ENCODE measurements at regions not wholly inside any gene's neighbourhood (a gene's known extent, or its start where the extent isn't known, plus 50 kb on each side); places are given as distances from the start of the nearest gene placed in this dataset.

DNA sequence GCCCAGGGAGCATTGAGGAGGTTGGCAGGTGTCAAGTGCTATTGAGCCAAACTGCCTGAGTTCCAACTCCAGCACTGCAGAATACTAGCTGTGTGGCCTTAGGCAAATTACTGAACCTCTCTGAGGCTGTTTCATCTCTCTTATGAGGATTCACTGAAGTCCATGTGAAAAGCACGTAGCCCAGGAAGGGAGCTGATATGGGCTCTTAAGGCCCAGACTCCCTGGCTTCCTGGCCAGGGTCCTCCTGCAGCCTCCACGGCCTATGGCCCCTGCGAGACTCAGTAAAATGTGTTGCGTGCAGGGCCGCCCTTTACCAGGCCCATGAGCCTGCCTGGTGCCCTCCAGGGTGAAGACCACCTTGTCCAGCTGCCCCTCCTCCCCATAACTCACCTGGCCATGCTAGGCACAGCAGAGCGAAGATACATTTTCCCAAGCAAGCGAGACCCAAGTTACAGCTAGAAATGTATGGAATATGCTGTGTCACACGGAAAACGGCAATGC, 133.7 kb upstream of the TNRC6C start:
- peaks cover 4% of the 10 kb centered on the region for H3K4me1 ChIP-seq (ENCODE audit: insufficient read depth, low read length)
- no peaks in the 10 kb centered on the region for H3K27me3 ChIP-seq (ENCODE audit: insufficient read depth, low read length)
- no peak overlapping the region for H3K4me3 ChIP-seq (ENCODE audit: low read length)
- H3K9me3 ChIP-seq (ENCODE audit: low read length) = no peaks in the 10 kb centered on the region
- no peaks in the 10 kb centered on the region for H3K36me3 ChIP-seq (ENCODE audit: insufficient read depth, low read length)
- no peak overlapping the region for H2AFZ ChIP-seq (ENCODE audit: low read depth, low read length)

DNA sequence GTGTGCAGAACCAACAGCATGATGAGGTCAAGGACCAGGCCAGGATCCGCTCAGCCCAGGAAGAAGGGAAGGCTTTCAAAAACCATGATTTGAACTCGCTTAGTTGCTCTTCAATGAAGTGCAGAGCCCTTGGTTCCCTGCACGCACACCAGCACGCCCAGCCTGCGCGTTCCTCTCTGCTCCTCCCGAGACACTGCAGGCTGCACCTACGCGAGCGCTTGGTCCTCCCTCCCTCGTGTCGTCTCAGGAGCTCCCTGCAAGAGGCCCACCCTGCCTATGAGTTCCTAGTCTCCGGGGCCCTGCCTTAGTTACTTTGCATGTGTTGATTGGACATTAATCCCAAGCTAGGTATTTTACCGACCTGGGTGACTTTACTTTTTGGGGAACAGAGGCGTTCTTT, 132.9 kb upstream of the TNRC6C start:
- Histone ChIP-seq H2AFZ (ENCODE audit: low read depth, low read length) (no peak overlapping the region), H3K4me1 (ENCODE audit: insufficient read depth, low read length) (peaks cover 8% of the 10 kb centered on the region), H3K9me3 (ENCODE audit: low read length) (no peaks in the 10 kb centered on the region), H3K36me3 (ENCODE audit: insufficient read depth, low read length) (no peaks in the 10 kb centered on the region), H3K27me3 (ENCODE audit: insufficient read depth, low read length) (no peaks in the 10 kb centered on the region), H3K4me3 (ENCODE audit: low read length) (no peak overlapping the region)

DNA sequence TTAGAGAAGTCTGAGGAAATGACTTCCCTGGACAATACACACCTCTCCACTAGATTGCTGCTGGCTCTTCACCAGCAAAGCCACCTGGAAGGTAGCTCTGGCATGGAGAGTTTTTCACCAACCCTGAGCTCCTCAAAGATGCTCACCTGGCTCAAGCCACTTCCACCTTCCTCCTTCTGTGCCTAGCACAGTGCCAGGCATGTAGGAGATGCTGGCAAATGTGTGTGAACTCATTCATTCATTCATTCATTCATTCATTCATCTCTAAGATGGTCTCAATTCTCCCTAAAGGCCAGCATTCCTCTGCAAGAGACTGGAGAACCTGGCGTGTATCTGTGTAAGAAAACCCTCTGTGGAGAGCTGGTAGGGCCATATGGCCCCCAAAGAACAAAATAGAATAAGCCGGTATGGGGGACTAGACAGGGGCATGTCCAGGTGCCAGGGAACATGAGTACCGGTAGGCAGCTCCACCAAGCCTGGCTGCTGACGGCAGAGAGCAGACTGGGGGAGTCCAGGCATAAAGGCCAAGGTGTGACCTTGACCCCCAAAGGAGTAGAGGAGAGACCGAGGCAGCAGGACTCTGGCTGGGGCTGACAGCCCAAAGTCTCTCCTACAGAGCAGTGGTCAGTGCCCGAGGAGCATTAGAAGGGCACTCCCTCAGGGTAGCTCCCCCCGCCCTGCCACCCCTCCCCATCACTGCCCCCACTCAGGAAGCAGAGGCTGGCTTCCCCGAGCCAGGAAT, 132.2 kb upstream of the TNRC6C start:
- Histone ChIP-seq H3K4me1 (ENCODE audit: insufficient read depth, low read length) (peaks cover 14% of the 10 kb centered on the region), H2AFZ (ENCODE audit: low read depth, low read length) (no peak overlapping the region), H3K27me3 (ENCODE audit: insufficient read depth, low read length) (no peaks in the 10 kb centered on the region), H3K4me3 (ENCODE audit: low read length) (no peak overlapping the region), H3K36me3 (ENCODE audit: insufficient read depth, low read length) (no peaks in the 10 kb centered on the region), H3K9me3 (ENCODE audit: low read length) (no peaks in the 10 kb centered on the region)

DNA sequence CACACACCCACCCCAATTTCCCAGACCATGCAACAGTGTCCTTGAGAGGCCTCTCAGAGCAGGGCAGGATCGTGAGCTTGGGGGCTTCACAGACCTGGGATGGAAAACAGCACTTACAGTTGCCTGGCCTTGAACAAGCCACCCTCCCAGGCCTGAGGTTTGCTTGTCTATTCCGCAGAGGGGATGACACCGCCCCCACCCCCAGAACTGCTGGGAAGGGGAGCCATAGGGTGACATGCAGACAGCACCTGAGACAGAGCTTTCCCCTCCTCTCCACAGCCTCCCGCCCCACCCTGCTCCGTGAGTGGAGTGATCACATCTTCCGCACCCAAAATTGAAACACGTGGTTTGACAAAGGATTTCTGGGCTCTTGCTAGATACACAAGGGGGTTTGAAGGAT, 131.5 kb upstream of the TNRC6C start:
- no peak overlapping the region for H2AFZ ChIP-seq (ENCODE audit: low read depth, low read length)
- no peaks in the 10 kb centered on the region for H3K9me3 ChIP-seq (ENCODE audit: low read length)
- no peak overlapping the region for H3K4me3 ChIP-seq (ENCODE audit: low read length)
- no peaks in the 10 kb centered on the region for H3K27me3 ChIP-seq (ENCODE audit: insufficient read depth, low read length)
- no peaks in the 10 kb centered on the region for H3K36me3 ChIP-seq (ENCODE audit: insufficient read depth, low read length)
- H3K4me1 ChIP-seq (ENCODE audit: insufficient read depth, low read length) = peaks cover 20% of the 10 kb centered on the region

DNA sequence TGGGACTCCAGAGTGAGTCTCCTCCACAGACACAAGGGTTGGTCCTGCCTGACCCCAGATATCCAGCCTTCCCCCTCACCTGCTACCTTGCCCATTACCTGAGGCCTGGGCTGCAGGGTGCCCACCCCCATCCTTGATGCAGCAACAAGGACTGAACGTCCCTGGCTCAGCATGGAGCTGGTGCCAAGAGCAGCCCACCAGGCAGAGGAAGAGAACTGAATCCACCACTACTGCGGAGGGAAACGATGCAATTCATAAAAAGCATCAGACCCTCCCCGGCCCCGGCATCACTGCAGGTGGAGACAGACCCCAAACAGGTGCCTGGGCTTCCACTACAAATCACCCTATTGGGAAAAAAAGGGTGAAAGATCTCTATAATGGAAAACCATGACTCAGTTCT, 131.0 kb upstream of the TNRC6C start:
- Histone ChIP-seq H2AFZ (ENCODE audit: low read depth, low read length) (no peak overlapping the region), H3K36me3 (ENCODE audit: insufficient read depth, low read length) (no peaks in the 10 kb centered on the region), H3K27me3 (ENCODE audit: insufficient read depth, low read length) (no peaks in the 10 kb centered on the region), H3K9me3 (ENCODE audit: low read length) (no peaks in the 10 kb centered on the region), H3K4me1 (ENCODE audit: insufficient read depth, low read length) (peaks cover 20% of the 10 kb centered on the region), H3K4me3 (ENCODE audit: low read length) (no peak overlapping the region)

DNA sequence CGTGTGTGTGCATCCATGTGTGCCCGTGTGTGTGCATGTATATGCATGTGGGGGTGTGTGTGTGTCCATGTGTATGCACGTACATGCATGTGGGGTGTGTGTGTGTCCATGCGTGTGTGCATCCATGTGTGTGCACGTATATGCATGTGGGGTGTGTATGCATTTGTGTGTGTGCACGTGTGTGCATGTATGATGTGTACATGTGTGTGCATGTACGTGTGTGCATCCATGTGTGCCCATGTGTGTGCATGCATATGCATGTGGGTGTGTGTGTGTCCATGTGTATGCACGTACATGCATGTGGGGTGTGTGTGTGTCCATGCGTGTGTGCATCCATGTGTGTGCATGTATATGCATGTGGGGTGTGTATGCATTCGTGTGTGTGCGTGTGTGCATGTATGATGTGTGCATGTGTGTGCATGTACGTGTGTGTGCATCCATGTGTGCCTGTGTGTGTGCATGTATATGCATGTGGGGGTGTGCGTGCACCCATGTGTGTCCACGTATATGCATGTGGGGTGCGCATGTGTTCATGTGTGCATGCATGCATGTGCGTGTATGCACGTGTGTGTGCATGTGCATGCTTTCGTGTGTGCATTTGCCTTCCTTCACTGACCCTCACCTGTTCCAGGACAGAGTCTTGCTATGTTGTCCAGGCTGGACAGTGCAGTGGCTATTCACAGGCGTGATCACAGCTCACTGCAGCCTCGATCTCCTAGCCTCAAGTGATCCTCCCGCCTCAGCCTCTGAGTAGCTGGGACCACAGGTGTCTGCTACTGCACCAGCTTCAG, 129.6 kb upstream of the TNRC6C start:
- Histone ChIP-seq H3K9me3 (ENCODE audit: low read length) (no peaks in the 10 kb centered on the region), H3K27me3 (ENCODE audit: insufficient read depth, low read length) (no peaks in the 10 kb centered on the region), H3K4me1 (ENCODE audit: insufficient read depth, low read length) (peaks cover 20% of the 10 kb centered on the region), H2AFZ (ENCODE audit: low read depth, low read length) (no peak overlapping the region), H3K36me3 (ENCODE audit: insufficient read depth, low read length) (no peaks in the 10 kb centered on the region), H3K4me3 (ENCODE audit: low read length) (no peak overlapping the region)

DNA sequence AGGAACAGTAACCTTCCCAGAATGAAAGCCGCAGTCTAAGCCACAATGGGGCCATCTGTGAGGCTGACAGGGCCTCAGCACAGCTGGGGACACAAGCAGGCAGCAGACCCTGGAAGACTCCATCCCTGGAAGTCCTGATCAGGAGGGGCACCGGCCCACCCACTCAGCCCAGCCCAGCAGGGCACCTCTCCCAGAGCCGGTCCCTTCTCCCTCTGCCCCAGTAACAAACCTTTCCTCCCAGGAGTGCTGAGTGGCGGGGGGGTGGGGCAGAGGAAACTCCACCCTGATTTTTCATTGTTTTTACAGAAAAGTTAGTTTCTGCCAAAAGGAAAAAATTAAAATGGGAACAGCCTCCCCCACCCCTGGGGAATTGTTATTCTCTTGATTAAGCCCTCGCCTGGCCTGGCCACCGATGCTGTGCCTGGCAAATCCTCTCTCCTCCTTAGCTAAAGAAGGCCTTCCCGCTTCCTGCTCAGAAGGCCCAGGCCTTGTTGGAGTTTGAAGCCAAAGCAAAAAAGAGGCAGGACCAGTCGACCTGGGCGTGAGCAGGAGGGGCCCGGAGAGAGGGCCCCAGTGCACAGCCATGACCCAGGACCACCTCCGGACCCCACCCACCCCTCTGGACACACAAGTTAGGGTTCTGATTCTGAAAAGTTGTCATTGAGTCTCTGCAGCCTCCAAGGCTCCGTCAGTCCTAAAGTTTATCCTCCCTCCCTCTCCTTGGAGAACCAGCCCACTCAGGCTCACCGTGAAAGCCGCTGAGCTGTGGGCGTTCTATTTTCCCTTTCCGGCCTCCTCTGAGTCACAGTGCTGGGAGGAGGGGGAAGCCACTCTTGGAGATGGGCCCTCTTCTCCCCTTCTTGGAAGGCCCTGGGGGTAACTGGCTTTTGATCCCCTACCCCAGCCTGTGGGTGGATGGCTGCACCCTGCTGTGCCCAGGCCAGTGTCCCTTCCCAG, 128.4 kb upstream of the TNRC6C start:
- Histone ChIP-seq H3K4me3 (ENCODE audit: low read length) (no peak overlapping the region), H3K4me1 (ENCODE audit: insufficient read depth, low read length) (peaks cover 31% of the 10 kb centered on the region), H2AFZ (ENCODE audit: low read depth, low read length) (no peak overlapping the region), H3K9me3 (ENCODE audit: low read length) (no peaks in the 10 kb centered on the region), H3K27me3 (ENCODE audit: insufficient read depth, low read length) (no peaks in the 10 kb centered on the region), H3K36me3 (ENCODE audit: insufficient read depth, low read length) (no peaks in the 10 kb centered on the region)

DNA sequence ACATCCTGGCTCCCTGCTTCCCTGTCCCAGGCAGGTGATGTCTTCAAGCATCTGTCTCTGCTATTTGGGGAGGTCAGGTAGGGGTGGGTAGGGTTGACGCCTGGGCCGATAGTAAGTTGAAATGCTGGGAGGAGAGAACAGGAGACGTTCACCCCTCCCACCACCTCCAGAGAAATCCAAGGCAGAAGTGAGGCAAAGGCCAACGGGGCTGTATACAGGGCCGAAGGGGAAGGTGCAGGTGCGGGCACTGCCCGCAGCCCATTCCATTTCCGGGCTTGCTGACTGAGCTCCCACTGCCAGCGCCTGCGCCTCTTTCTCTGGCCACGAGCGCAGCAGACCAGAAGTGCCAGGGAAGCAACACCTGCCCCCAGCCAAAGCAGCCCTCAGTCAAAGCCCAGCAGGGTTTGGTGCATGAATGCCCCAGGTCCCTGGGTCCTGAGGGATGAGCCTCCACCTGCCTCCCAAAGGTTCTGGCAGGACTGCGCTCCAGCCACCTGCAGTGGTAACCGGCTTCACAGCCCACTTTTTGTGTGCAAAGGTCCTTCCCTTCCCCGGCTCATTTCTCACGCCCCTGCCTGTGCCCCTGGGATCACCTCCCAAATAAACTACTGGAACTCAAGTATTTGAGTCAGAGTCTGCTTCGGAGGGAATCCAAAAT, 127.6 kb upstream of the TNRC6C start:
- Histone ChIP-seq H2AFZ (ENCODE audit: low read depth, low read length) (no peak overlapping the region), H3K9me3 (ENCODE audit: low read length) (no peaks in the 10 kb centered on the region), H3K36me3 (ENCODE audit: insufficient read depth, low read length) (no peaks in the 10 kb centered on the region), H3K4me3 (ENCODE audit: low read length) (no peak overlapping the region), H3K27me3 (ENCODE audit: insufficient read depth, low read length) (no peaks in the 10 kb centered on the region), H3K4me1 (ENCODE audit: insufficient read depth, low read length) (peaks cover 34% of the 10 kb centered on the region)

DNA sequence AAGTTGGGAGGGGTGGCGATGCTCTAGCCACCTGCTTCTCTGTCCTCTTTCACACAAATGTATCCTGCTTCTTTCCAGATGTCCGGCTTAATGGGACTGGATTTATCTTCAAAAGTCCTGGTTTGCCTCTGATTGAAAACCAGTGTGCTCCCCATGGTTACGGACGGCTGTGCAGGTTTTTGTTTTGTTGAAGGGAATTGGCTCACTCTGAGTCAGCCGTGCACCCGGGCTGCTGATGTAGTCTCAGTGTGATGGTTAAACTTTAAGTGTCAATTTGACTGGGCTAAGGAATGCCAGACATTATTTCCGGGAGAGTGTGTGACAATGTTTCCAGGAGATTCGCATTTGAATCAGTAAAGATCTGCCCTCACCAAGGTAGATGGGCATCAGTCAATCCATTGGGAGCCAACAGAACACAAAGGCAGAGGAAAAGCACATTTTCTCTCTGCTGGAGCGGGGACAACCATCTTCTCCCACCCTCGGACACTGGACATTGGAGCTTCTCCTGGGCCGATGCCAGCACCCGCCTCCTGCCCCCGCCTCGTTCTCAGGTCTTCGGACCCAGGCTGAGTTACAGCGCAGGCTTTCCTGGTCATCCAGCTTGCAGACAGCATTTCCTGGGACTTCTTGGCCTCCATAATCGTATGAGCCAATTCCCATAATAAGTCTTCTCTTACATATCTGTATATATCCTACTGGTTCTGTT, 126.9 kb upstream of the TNRC6C start:
- Histone ChIP-seq H3K9me3 (ENCODE audit: low read length) (no peaks in the 10 kb centered on the region), H3K27me3 (ENCODE audit: insufficient read depth, low read length) (no peaks in the 10 kb centered on the region), H3K4me1 (ENCODE audit: insufficient read depth, low read length) (peaks cover 34% of the 10 kb centered on the region), H3K4me3 (ENCODE audit: low read length) (no peak overlapping the region), H3K36me3 (ENCODE audit: insufficient read depth, low read length) (no peaks in the 10 kb centered on the region), H2AFZ (ENCODE audit: low read depth, low read length) (no peak overlapping the region)

DNA sequence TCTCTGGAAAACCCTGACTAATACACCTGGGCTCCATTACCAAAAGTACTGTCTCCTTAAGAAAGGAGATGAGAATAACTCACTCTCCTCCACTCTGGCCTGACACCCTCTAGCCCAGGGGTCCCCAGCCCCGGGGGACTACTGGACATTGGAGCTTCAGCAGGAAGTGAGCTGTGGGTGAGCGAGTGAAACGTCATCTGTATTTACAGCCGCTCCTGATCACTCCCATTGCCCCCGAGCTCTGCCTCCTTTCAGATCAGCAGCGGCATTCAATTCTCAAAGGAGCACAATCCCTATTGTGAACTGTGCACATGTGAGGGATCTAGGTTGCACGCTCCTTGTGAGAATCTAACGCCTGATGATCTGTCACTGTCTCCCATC, 126.3 kb upstream of the TNRC6C start:
- Histone ChIP-seq H3K9me3 (ENCODE audit: low read length) (no peaks in the 10 kb centered on the region), H3K4me1 (ENCODE audit: insufficient read depth, low read length) (peaks cover 34% of the 10 kb centered on the region), H2AFZ (ENCODE audit: low read depth, low read length) (no peak overlapping the region), H3K36me3 (ENCODE audit: insufficient read depth, low read length) (no peaks in the 10 kb centered on the region), H3K4me3 (ENCODE audit: low read length) (no peak overlapping the region), H3K27me3 (ENCODE audit: insufficient read depth, low read length) (no peaks in the 10 kb centered on the region)

DNA sequence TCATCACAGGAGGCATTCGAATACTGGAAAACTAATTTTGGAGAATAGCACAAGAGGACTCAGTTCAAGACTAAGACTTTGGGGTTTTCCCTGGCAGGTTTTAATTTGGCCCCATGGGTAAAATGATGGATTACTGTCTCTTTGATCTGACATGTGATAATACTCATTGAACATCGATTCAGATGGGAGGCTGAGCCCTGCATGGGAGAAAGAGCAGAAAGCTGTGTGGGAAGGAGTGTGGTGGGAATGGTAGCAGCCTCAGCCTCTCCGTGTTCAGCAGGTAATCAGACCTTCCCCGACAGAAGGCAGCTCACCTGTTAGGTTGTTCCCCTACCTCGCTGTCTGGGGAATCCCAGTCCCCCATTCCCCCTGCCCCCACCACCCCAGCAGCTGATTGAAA, 124.7 kb upstream of the TNRC6C start:
- no peaks in the 10 kb centered on the region for H3K36me3 ChIP-seq (ENCODE audit: insufficient read depth, low read length)
- peaks cover 34% of the 10 kb centered on the region for H3K4me1 ChIP-seq (ENCODE audit: insufficient read depth, low read length)
- H2AFZ ChIP-seq (ENCODE audit: low read depth, low read length) = no peak overlapping the region

More for the DNA sequence above, 124.7 kb upstream of the TNRC6C start:
- Histone ChIP-seq H3K9me3 (ENCODE audit: low read length) (no peaks in the 10 kb centered on the region), H3K4me3 (ENCODE audit: low read length) (no peak overlapping the region), H3K27me3 (ENCODE audit: insufficient read depth, low read length) (no peaks in the 10 kb centered on the region)

Measured in neuron (in vitro differentiated cells).